ENCODE measurements at regions not wholly inside any gene's neighbourhood (a gene's known extent, or its start where the extent isn't known, plus 50 kb on each side); places are given as distances from the start of the nearest gene placed in this dataset.

DNA sequence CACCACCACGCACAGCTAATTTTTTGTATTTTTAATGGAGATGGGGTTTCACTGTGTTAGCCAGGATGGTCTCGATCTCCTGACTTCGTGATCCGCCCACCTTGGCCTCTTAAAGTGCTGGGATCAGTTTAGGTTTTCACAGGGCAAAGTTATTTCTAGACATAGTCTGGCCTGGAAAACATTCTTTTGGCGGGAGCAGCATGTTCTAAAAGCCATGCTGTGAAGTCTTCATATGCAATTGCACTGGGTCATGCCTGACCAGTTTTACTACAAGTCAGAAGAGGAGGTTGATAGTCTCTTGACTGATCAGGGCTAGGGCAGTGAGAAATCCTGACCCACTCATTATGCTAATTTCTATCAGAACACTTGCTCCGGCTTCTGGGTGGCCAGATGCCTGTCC lies 131.6 kb upstream of the POU3F1 start:
- H2AK5ac ChIP-seq (ENCODE audit: insufficient read length, low read length), result no peak overlapping the region
- H3K4ac ChIP-seq (ENCODE audit: low read depth, low read length), result no peak overlapping the region
- no peaks in the 10 kb centered on the region for H3K23me2 ChIP-seq (ENCODE audit: insufficient read length, low read depth, low read length, poor library complexity, severe bottlenecking)
- TF ChIP-seq CTCF (conservative IDR thresholded peaks at IDR 0.05), result no peak
- H3K9me3 Mint-ChIP-seq, result peaks cover 3 to 16% of the 10 kb centered on the region in 2 experiments; a peak in 4 of 5 replicates
- H2BK15ac ChIP-seq (ENCODE audit: low read depth, low read length), result no peak overlapping the region
- H4K91ac ChIP-seq (ENCODE audit: insufficient read length, low read depth, low read length), result no peak overlapping the region
- H3K36me3 Mint-ChIP-seq (ENCODE audit: insufficient read depth in 1 of 3, low read depth in 3 of 3), result peaks cover 0 to 18% (median 15%) of the 10 kb centered on the region in 3 experiments; a peak in 5 of 7 replicates
- H2BK5ac ChIP-seq (ENCODE audit: insufficient read length, low read length), result no peak overlapping the region
- H3K18ac ChIP-seq (ENCODE audit: insufficient read length, low read depth, low read length), result no peak overlapping the region
- no peak overlapping the region for H3K27ac ChIP-seq (ENCODE audit: insufficient read length, low read depth, low read length)
- H3K9ac ChIP-seq (ENCODE audit: extremely low read depth, insufficient read length, low read length), result no peak overlapping the region
- H3K27me3 Mint-ChIP-seq (ENCODE audit: low read depth), result peaks cover 6% of the 10 kb centered on the region
- no peak overlapping the region for H4K8ac ChIP-seq (replicated peaks; ENCODE audit: insufficient read length, low read depth, low read length)
- H3K4me1 ChIP-seq (ENCODE audit: insufficient read depth, low read length), result peaks cover 5% of the 10 kb centered on the region; the same call in 1 of the 2 replicates
- no peak for DNase-seq
- no peak overlapping the region for H3K56ac ChIP-seq (ENCODE audit: insufficient read length, low read depth, low read length)
- H3K4me3 Mint-ChIP-seq, result no peak overlapping the region
- H2BK20ac ChIP-seq (ENCODE audit: low read depth, low read length, poor library complexity, severe bottlenecking), result no peak overlapping the region
- no peak overlapping the region for H3K23ac ChIP-seq (ENCODE audit: insufficient read length, low read depth, low read length)
- peaks cover 9 to 11% of the 10 kb centered on the region in 2 experiments for H3K4me1 Mint-ChIP-seq
- no CpG with 5 or more reads among the region's 6 CpGs for whole genome bisulfite sequencing (ENCODE audit: extremely low coverage, insufficient read length, low lambda C conversion rate)
- H3K9me3 ChIP-seq (ENCODE audit: control insufficient read depth, low read depth, low read length), result no peaks in the 10 kb centered on the region
- H4K5ac ChIP-seq (ENCODE audit: insufficient read length, low read depth, low read length), result no peak overlapping the region
- H3K79me2 ChIP-seq (ENCODE audit: insufficient read depth, low read length), result no peaks in the 10 kb centered on the region
- no peak overlapping the region for H2AFZ ChIP-seq (ENCODE audit: low read length)
- no peak overlapping the region for H3K27ac Mint-ChIP-seq
- no peaks in the 10 kb centered on the region for H4K20me1 ChIP-seq (ENCODE audit: control insufficient read depth, insufficient read depth, insufficient read length)
- H3T11ph ChIP-seq (ENCODE audit: low read length), result no peak overlapping the region
- H3K79me1 ChIP-seq (ENCODE audit: insufficient read depth, low read depth, low read length, poor library complexity, severe bottlenecking), result no peaks in the 10 kb centered on the region
- no peaks in the 10 kb centered on the region for H3K27me3 ChIP-seq (ENCODE audit: insufficient read depth, low read length)
- no peak overlapping the region for H3K14ac ChIP-seq (ENCODE audit: insufficient read depth, low read length)
- no peak overlapping the region for H2BK12ac ChIP-seq (ENCODE audit: insufficient read length, low read depth, low read length)
- no peak overlapping the region for H2BK120ac ChIP-seq (ENCODE audit: low read depth, low read length, poor library complexity, severe bottlenecking)
- no peak overlapping the region for H3K4me2 ChIP-seq (ENCODE audit: insufficient read depth, insufficient read length, low read length)

All from H9 (cell line).